Spleen (tissue), 11 donors: ENCODE measurements at regions not wholly inside any gene's neighbourhood (a gene's known extent, or its start where the extent isn't known, plus 50 kb on each side); places are given as distances from the start of the nearest gene placed in this dataset.

Experiments used
- DNase-seq: peaks from one replicate; pipeline ENCODE4 v3.0.0-alpha.2; 2020
- H3K27ac ChIP-seq, 8 donors: fragments of 200-600 bp; sonication (generic) in 7 of 8; 1 replicate in 4 of 8; 2 replicates in 4 of 8; pipeline versions ENCODE4 v1.5.0 to v1.8.0; 2016 to 2021; ENCODE audit warnings: inconsistent platforms in 4 of 8, mild to moderate bottlenecking in 4 of 8, moderate library complexity in 1 of 8
- H3K27me3 ChIP-seq, 7 donors: fragments of 200-600 bp; sonication (generic) in 6 of 7; replicated peaks in 1 of 7; 1 replicate in 4 of 7; 2 replicates in 3 of 7; pipeline versions ENCODE4 v1.5.0 to v1.8.0; 2016 to 2021; ENCODE audit warnings: inconsistent platforms in 3 of 7, mild to moderate bottlenecking in 1 of 7
- H3K36me3 ChIP-seq, 6 donors: fragments of 200-600 bp; sonication (generic) in 5 of 6; 1 replicate in 4 of 6; 2 replicates in 2 of 6; pipeline versions ENCODE4 v1.5.0 to v1.8.0; 2016 to 2021; ENCODE audit warnings: inconsistent platforms in 2 of 6
- H3K4me1 ChIP-seq, 6 donors: fragments of 200-600 bp; sonication (generic) in 5 of 6; 1 replicate in 3 of 6; 2 replicates in 3 of 6; pipeline versions ENCODE4 v1.5.0 to v1.8.0; 2016 to 2021; ENCODE audit warnings: inconsistent platforms in 3 of 6
- H3K4me3 ChIP-seq, 8 donors: fragments of 200-600 bp; sonication (generic) in 7 of 8; 1 replicate in 4 of 8; 2 replicates in 4 of 8; pipeline versions ENCODE4 v1.5.0 to v1.8.0; 2016 to 2021; ENCODE audit warnings: inconsistent platforms in 4 of 8, mild to moderate bottlenecking in 4 of 8, moderate library complexity in 2 of 8
- H3K9me3 ChIP-seq, 8 donors: fragments of 200-600 bp; sonication (generic) in 7 of 8; 1 replicate in 4 of 8; 2 replicates in 4 of 8; pipeline versions ENCODE4 v1.5.0 to v1.8.0; 2016 to 2021; ENCODE audit warnings: inconsistent platforms in 4 of 8
- CTCF ChIP-seq, 11 experiments: fragments of 200-600 bp in 7 of 11; fragments of 450-650 bp in 4 of 11; sonication (generic) in 4 of 11; IDR thresholded peaks in 8 of 11; conservative IDR thresholded peaks in 3 of 11; 1 replicate in 7 of 11; 2 replicates in 4 of 11; pipeline versions ENCODE4 v1.4.0 to v1.8.0; 2016 to 2021; ENCODE audit warnings: antibody characterized with exemption in 11 of 11, inconsistent platforms in 4 of 11, mild to moderate bottlenecking in 1 of 11
- POLR2A ChIP-seq, 3 donors: fragments of 450-650 bp; IDR thresholded peaks; one replicate each; pipeline ENCODE4 v1.5.1; 2017; ENCODE audit warnings: antibody characterized with exemption in 3 of 3, mild to moderate bottlenecking in 1 of 3
- POLR2AphosphoS5 ChIP-seq, 3 donors: sonication (generic); formaldehyde crosslinking; IDR thresholded peaks; one replicate each; pipeline ENCODE4 v1.5.1; 2017; ENCODE audit warnings: antibody characterized with exemption in 3 of 3
- WGBS, 5 donors: extraction: QIAGEN DNeasy Blood & Tissue Kit in 3 of 5; methylation state at CpG; one replicate each; pipeline versions ENCODE4 v1.1.5 to v1.1.7; 2013 to 2018; 5-methylcytosine and 5-hydroxymethylcytosine counted together
- intact Hi-C: fragments of 100-400 bp; cut with DNase I; formaldehyde crosslinking; loops from one replicate; pipeline ENCODE4 v1.15.0; 2023; ENCODE audit warnings: low total_unique reads
- donor health status: healthy with polysubstance abuse.
- donor health status: DM: no; HTN: no; CAD: no; lungs with moderate emphysema.
- donor health status: DM: no; HTN: no; CAD: no.
- donor health status: Bipolar disorder and iron deficiency.
- donor health status: healthy.
- donor health status: DM: no; HTN: no; CAD: no.
- donor health status: DM: yes; HTN: yes; CAD: no.

GRCh38 chr9:31013371-31013770, 1371.1 kb upstream of the ACO1 start:
- H3K4me1 ChIP-seq = no peaks in the 10 kb centered on the region
- H3K27me3 ChIP-seq = no peaks in the 10 kb centered on the region
- intact Hi-C loops = no loop called here
- no peaks in the 10 kb centered on the region for H3K36me3 ChIP-seq
- TF ChIP-seq POLR2A (IDR thresholded peaks at IDR 0.05) (no peak), CTCF (IDR thresholded peaks at IDR 0.05 in 8 of 11, conservative IDR thresholded peaks at IDR 0.05 in 3 of 11) (no peak), POLR2AphosphoS5 (IDR thresholded peaks at IDR 0.05) (no peak)
- peaks cover 0 to 5% (median 0%) of the 10 kb centered on the region in 8 donors for H3K9me3 ChIP-seq
- no peak overlapping the region for H3K4me3 ChIP-seq
- no peak for DNase-seq
- no peak overlapping the region for H3K27ac ChIP-seq

GRCh38 chr9:31023847-31024246, 1360.6 kb upstream of the ACO1 start:
- H3K4me1 ChIP-seq = no peaks in the 10 kb centered on the region
- DNase-seq = no peak
- H3K4me3 ChIP-seq = no peak overlapping the region
- WGBS, 5 donors = 80 to 88% (median 84%) methylated on average over 3 of the region's 3 CpGs
- intact Hi-C loops = no loop called here
- H3K27me3 ChIP-seq = no peaks in the 10 kb centered on the region
- TF ChIP-seq CTCF (IDR thresholded peaks at IDR 0.05 in 8 of 11, conservative IDR thresholded peaks at IDR 0.05 in 3 of 11) (no peak), POLR2AphosphoS5 (IDR thresholded peaks at IDR 0.05) (no peak), POLR2A (IDR thresholded peaks at IDR 0.05) (no peak)
- no peaks in the 10 kb centered on the region for H3K9me3 ChIP-seq
- H3K36me3 ChIP-seq = no peaks in the 10 kb centered on the region
- no peak overlapping the region for H3K27ac ChIP-seq

GRCh38 chr9:31027678-31028077, 1356.8 kb upstream of the ACO1 start:
- no peaks in the 10 kb centered on the region for H3K27me3 ChIP-seq
- H3K27ac ChIP-seq = no peak overlapping the region
- intact Hi-C loops = no loop called here
- no peaks in the 10 kb centered on the region for H3K9me3 ChIP-seq
- no peak overlapping the region for H3K4me3 ChIP-seq
- no peaks in the 10 kb centered on the region for H3K36me3 ChIP-seq
- TF ChIP-seq POLR2AphosphoS5 (IDR thresholded peaks at IDR 0.05) = no peak
- TF ChIP-seq CTCF (IDR thresholded peaks at IDR 0.05 in 8 of 11, conservative IDR thresholded peaks at IDR 0.05 in 3 of 11) = no peak
- no peak for TF ChIP-seq POLR2A (IDR thresholded peaks at IDR 0.05)
- WGBS, 5 donors = 69 to 84% (median 74%) methylated on average over 1 of the region's 1 CpG
- no peak for DNase-seq
- H3K4me1 ChIP-seq = no peaks in the 10 kb centered on the region

GRCh38 chr9:31028137-31028536, 1356.3 kb upstream of the ACO1 start:
- Histone ChIP-seq H3K9me3 (no peaks in the 10 kb centered on the region), H3K4me1 (no peaks in the 10 kb centered on the region), H3K36me3 (no peaks in the 10 kb centered on the region), H3K27me3 (no peaks in the 10 kb centered on the region), H3K27ac (no peak overlapping the region), H3K4me3 (no peak overlapping the region)
- no peak for DNase-seq
- TF ChIP-seq POLR2AphosphoS5 (IDR thresholded peaks at IDR 0.05) (no peak), CTCF (IDR thresholded peaks at IDR 0.05 in 8 of 11, conservative IDR thresholded peaks at IDR 0.05 in 3 of 11) (no peak), POLR2A (IDR thresholded peaks at IDR 0.05) (no peak)
- 89 to 95% (median 92%) methylated on average over 8 of the region's 8 CpGs for WGBS, 5 donors
- intact Hi-C loops = no loop called here
